HT-29 (cell line): ENCODE measurements at regions not wholly inside any gene's neighbourhood (a gene's known extent, or its start where the extent isn't known, plus 50 kb on each side); places are given as distances from the start of the nearest gene placed in this dataset.
"Not testable (repeated sequence)": the region's sequence is repeated elsewhere in the genome, so short reads cannot be mapped to it uniquely, and the experiment has no call there.

Experiments
- DNase-seq: peaks from one replicate; pipeline ENCODE4 v3.0.0-alpha.2; 2015; ENCODE audit warnings: low spot score

GRCh38 chrX:50967736-50968135 lies 57.2 kb downstream of the BMP15 start:
- DNase-seq: no peak

- not testable (repeated sequence) for DNase-seq
These were observed 58.5 kb downstream of the BMP15 start for GRCh38 chrX:50968871-50969635.

GRCh38 chrX:50971395-50971794 lies 60.9 kb downstream of the BMP15 start:
- DNase-seq: no peak

- no peak for DNase-seq
These were observed 62.7 kb downstream of the BMP15 start for GRCh38 chrX:50973199-50973598.

GRCh38 chrX:50978920-50979682 lies 68.6 kb downstream of the BMP15 start:
- no peak for DNase-seq

GRCh38 chrX:50980251-50980650 lies 69.7 kb downstream of the BMP15 start:
- no peak for DNase-seq

GRCh38 chrX:50988649-50989048 lies 78.1 kb downstream of the BMP15 start:
- peak; percentile 57 for DNase-seq

GRCh38 chrX:50996930-50997329 lies 86.4 kb downstream of the BMP15 start:
- DNase-seq: peak; percentile 9

GRCh38 chrX:51000384-51000783 lies 89.8 kb downstream of the BMP15 start:
- DNase-seq: not testable (repeated sequence)

GRCh38 chrX:51001733-51002632 lies 91.4 kb downstream of the BMP15 start:
- DNase-seq: not testable (repeated sequence)

- no peak for DNase-seq
These were observed 95.5 kb downstream of the BMP15 start for GRCh38 chrX:51006064-51006463.

- peak; percentile 7 for DNase-seq
These were observed 113.7 kb downstream of the BMP15 start for GRCh38 chrX:51024106-51024696.

GRCh38 chrX:51026862-51027261 lies 116.3 kb downstream of the BMP15 start:
- no peak for DNase-seq

- no peak for DNase-seq
These were observed 125.2 kb downstream of the BMP15 start for GRCh38 chrX:51035746-51036145.

- no peak for DNase-seq
These were observed 137.4 kb downstream of the BMP15 start for GRCh38 chrX:51047950-51048349.

- DNase-seq: no peak
These were observed 143.2 kb downstream of the BMP15 start for GRCh38 chrX:51053741-51054140.

GRCh38 chrX:51098046-51098445 lies 187.5 kb downstream of the BMP15 start:
- no peak for DNase-seq

- DNase-seq: not testable (repeated sequence)
These were observed 208.8 kb downstream of the BMP15 start for GRCh38 chrX:51119058-51119926.

- DNase-seq: not testable (repeated sequence)
These were observed 206.9 kb upstream of the NUDT10 start for GRCh38 chrX:51125743-51126142.

GRCh38 chrX:51144828-51145442 lies 187.7 kb upstream of the NUDT10 start:
- DNase-seq: peak; percentile 76
